RWPE1 (cell line): ENCODE measurements at regions not wholly inside any gene's neighbourhood (a gene's known extent, or its start where the extent isn't known, plus 50 kb on each side); places are given as distances from the start of the nearest gene placed in this dataset.
"Not testable (repeated sequence)": the region's sequence is repeated elsewhere in the genome, so short reads cannot be mapped to it uniquely, and the experiment has no call there.

Experiments
- CTCF ChIA-PET: fragments of 350-600 bp; sonication (Branson Sonifier 250); formaldehyde crosslinking; extraction: SDS; loops from one replicate; lab custom pipeline; 2021; lab: Yijun Ruan, JAX
- POLR2A ChIA-PET: fragments of 400-600 bp; formaldehyde crosslinking; extraction: SDS; loops from one replicate; lab custom pipeline; 2020; ENCODE audit warnings: antibody characterized with exemption; ENCODE audit not compliant: low non-redundant PET; lab: Yijun Ruan, JAX
- DNase-seq: peaks from one replicate; pipeline ENCODE4 v3.0.0; 2012; ENCODE audit warnings: low spot score
- H3K27ac ChIP-seq: fragments of 450-650 bp; 2 replicates; pipeline ENCODE4 v1.5.1; 2017
- CTCF ChIP-seq: fragments of 450-650 bp; conservative IDR thresholded peaks from 2 replicates; pipeline ENCODE4 v1.5.1; 2017; ENCODE audit warnings: low read depth, mild to moderate bottlenecking

- CTCF ChIA-PET, DNase-seq, POLR2A ChIA-PET, H3K27ac ChIP-seq: not testable (repeated sequence)
These were observed 132.7 kb downstream of the SNX10 start for GRCh38 chr7:26424319-26424718.

GRCh38 chr7:26425655-26426054, 134.0 kb downstream of the SNX10 start:
- DNase-seq: no peak
- ChIA-PET CTCF (interaction anchor here (1.0 kb wide), 1 partner anchor 24 kb away, joined by 3 read pairs; no protein-coding TSS in a partner anchor), POLR2A (no interaction called here)
- TF ChIP-seq CTCF: no peak
- no peak overlapping the region for H3K27ac ChIP-seq

GRCh38 chr7:26426096-26426495, 134.4 kb downstream of the SNX10 start:
- H3K27ac ChIP-seq: no peak overlapping the region
- POLR2A ChIA-PET: no interaction called here
- CTCF ChIA-PET: interaction anchor here (0.6 to 1.0 kb wide), 2 partner anchors 23 to 90 kb away, joined by 3 to 4 read pairs; no protein-coding TSS in a partner anchor
- TF ChIP-seq CTCF: no peak
- no peak for DNase-seq

- no peak overlapping the region for H3K27ac ChIP-seq
- no peak for DNase-seq
- ChIA-PET POLR2A (no interaction called here), CTCF (no interaction called here)
- no peak for TF ChIP-seq CTCF
These were observed 136.9 kb downstream of the SNX10 start for GRCh38 chr7:26428571-26428970.

GRCh38 chr7:26429168-26429567, 137.5 kb downstream of the SNX10 start:
- CTCF ChIA-PET: no interaction called here

GRCh38 chr7:26434974-26435373, 143.3 kb downstream of the SNX10 start:
- no peak for DNase-seq
- CTCF ChIA-PET: interaction anchor here (1.0 kb wide), 1 partner anchor 56 kb away, joined by 3 read pairs; no protein-coding TSS in a partner anchor
- POLR2A ChIA-PET: no interaction called here
- no peak overlapping the region for H3K27ac ChIP-seq
- TF ChIP-seq CTCF: no peak

More at GRCh38 chr7:26429168-26429567, 137.5 kb downstream of the SNX10 start:
- TF ChIP-seq CTCF: no peak
- POLR2A ChIA-PET: no interaction called here
- peak; percentile 15 for DNase-seq
- no peak overlapping the region for H3K27ac ChIP-seq

GRCh38 chr7:26437003-26437532, 145.4 kb downstream of the SNX10 start:
- CTCF ChIA-PET: no interaction called here
- no peak for DNase-seq
- H3K27ac ChIP-seq: no peak overlapping the region
- no peak for TF ChIP-seq CTCF
- POLR2A ChIA-PET: no interaction called here
